SK-N-MC (cell line): ENCODE measurements at regions not wholly inside any gene's neighbourhood (a gene's known extent, or its start where the extent isn't known, plus 50 kb on each side); places are given as distances from the start of the nearest gene placed in this dataset.

ENCODE experiments used
- EZH2 ChIP-seq: fragments of 200-600 bp; sonication (generic); IDR thresholded peaks from one replicate; pipeline ENCODE4 v1.6.1; 2017; ENCODE audit warnings: antibody characterized with exemption
- FOXP2 ChIP-seq: optimal IDR thresholded peaks from 2 replicates; pipeline ENCODE3; 2011; ENCODE audit warnings: mild to moderate bottlenecking, moderate library complexity; ENCODE audit not compliant: insufficient read depth; ENCODE audit errors: extremely low read length, control extremely low read depth
- POLR2AphosphoS5 ChIP-seq: IDR thresholded peaks from 2 replicates; pipeline ENCODE4 v1.6.1; 2012; ENCODE audit warnings: mild to moderate bottlenecking, low read depth, low read length, borderline replicate concordance

GRCh38 chr11:134741453-134742223 lies 329.6 kb upstream of the B3GAT1 start:
- no peak for TF ChIP-seq EZH2
- TF ChIP-seq POLR2AphosphoS5 = no peak
- no peak for TF ChIP-seq FOXP2
